HepG2 (cell line): ENCODE measurements at regions not wholly inside any gene's neighbourhood (a gene's known extent, or its start where the extent isn't known, plus 50 kb on each side); places are given as distances from the start of the nearest gene placed in this dataset.

Experiments used
- FOXM1 ChIP-seq: sonication (generic); formaldehyde crosslinking; IDR thresholded peaks from 2 replicates; pipeline ENCODE4 v1.5.0; 2020; ENCODE audit warnings: missing genetic modification reagents
- POLR2A ChIP-seq, 2 experiments: IDR thresholded peaks; 2 replicates each; pipeline ENCODE4 v1.6.1; 2011; ENCODE audit warnings: low read depth in 2 of 2, low read length in 2 of 2, mild to moderate bottlenecking in 1 of 2, moderate library complexity in 1 of 2; ENCODE audit not compliant: insufficient read depth in 1 of 2
- RFXAP ChIP-seq: sonication (generic); formaldehyde crosslinking; IDR thresholded peaks from 2 replicates; pipeline ENCODE4 v1.4.0; 2020; ENCODE audit warnings: missing genetic modification reagents, borderline replicate concordance
- TF ChIP-seq, protein P1 (sequence below): sonication (generic); formaldehyde crosslinking; IDR thresholded peaks from 2 replicates; pipeline ENCODE4 v1.5.0; 2020; ENCODE audit warnings: mild to moderate bottlenecking, missing genetic modification reagents, borderline replicate concordance
- TF ChIP-seq, protein P2 (sequence below): sonication (generic); formaldehyde crosslinking; IDR thresholded peaks from 2 replicates; pipeline ENCODE4 v1.4.0; 2020; ENCODE audit warnings: low read depth, missing genetic modification reagents

DNA sequence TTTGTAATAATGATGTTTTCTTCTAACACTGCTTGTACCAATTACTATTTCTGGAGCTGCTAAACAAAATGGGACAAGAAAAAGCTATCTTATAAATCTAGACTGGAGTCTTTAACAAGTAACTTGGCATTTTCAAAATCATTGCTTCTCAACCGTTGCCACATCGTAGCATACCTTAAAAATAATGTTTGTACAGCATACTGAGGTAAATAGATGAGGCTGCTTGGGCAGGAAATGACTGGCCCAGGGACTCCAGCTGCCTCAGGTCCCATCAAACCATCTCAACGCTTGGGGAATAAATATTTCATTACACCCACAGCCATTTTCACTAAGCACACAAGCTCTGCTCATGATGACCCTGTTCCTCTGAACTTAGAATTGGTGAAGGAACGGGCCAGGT, 115.1 kb downstream of the SPANXA1 start:
- no peak for TF ChIP-seq POLR2A (IDR thresholded peaks at IDR 0.05; ENCODE audit: insufficient read depth in 1 of 2, low read depth in 2 of 2, low read length in 2 of 2)
- TF ChIP-seq, protein P1, sequence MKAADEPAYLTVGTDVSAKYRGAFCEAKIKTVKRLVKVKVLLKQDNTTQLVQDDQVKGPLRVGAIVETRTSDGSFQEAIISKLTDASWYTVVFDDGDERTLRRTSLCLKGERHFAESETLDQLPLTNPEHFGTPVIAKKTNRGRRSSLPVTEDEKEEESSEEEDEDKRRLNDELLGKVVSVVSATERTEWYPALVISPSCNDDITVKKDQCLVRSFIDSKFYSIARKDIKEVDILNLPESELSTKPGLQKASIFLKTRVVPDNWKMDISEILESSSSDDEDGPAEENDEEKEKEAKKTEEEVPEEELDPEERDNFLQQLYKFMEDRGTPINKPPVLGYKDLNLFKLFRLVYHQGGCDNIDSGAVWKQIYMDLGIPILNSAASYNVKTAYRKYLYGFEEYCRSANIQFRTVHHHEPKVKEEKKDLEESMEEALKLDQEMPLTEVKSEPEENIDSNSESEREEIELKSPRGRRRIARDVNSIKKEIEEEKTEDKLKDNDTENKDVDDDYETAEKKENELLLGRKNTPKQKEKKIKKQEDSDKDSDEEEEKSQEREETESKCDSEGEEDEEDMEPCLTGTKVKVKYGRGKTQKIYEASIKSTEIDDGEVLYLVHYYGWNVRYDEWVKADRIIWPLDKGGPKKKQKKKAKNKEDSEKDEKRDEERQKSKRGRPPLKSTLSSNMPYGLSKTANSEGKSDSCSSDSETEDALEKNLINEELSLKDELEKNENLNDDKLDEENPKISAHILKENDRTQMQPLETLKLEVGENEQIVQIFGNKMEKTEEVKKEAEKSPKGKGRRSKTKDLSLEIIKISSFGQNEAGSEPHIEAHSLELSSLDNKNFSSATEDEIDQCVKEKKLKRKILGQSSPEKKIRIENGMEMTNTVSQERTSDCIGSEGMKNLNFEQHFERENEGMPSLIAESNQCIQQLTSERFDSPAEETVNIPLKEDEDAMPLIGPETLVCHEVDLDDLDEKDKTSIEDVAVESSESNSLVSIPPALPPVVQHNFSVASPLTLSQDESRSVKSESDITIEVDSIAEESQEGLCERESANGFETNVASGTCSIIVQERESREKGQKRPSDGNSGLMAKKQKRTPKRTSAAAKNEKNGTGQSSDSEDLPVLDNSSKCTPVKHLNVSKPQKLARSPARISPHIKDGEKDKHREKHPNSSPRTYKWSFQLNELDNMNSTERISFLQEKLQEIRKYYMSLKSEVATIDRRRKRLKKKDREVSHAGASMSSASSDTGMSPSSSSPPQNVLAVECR (CRISPR knock-in tag) = no peak
- TF ChIP-seq FOXM1 (CRISPR knock-in tag) = no peak
- TF ChIP-seq, protein P2, sequence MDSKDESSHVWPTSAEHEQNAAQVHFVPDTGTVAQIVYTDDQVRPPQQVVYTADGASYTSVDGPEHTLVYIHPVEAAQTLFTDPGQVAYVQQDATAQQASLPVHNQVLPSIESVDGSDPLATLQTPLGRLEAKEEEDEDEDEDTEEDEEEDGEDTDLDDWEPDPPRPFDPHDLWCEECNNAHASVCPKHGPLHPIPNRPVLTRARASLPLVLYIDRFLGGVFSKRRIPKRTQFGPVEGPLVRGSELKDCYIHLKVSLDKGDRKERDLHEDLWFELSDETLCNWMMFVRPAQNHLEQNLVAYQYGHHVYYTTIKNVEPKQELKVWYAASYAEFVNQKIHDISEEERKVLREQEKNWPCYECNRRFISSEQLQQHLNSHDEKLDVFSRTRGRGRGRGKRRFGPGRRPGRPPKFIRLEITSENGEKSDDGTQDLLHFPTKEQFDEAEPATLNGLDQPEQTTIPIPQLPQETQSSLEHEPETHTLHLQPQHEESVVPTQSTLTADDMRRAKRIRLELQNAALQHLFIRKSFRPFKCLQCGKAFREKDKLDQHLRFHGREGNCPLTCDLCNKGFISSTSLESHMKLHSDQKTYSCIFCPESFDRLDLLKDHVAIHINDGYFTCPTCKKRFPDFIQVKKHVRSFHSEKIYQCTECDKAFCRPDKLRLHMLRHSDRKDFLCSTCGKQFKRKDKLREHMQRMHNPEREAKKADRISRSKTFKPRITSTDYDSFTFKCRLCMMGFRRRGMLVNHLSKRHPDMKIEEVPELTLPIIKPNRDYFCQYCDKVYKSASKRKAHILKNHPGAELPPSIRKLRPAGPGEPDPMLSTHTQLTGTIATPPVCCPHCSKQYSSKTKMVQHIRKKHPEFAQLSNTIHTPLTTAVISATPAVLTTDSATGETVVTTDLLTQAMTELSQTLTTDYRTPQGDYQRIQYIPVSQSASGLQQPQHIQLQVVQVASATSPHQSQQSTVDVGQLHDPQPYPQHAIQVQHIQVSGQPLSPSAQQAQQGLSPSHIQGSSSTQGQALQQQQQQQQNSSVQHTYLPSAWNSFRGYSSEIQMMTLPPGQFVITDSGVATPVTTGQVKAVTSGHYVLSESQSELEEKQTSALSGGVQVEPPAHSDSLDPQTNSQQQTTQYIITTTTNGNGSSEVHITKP (CRISPR knock-in tag) = no peak
- no peak for TF ChIP-seq RFXAP
